Effector CD4-positive, alpha-beta T cell (primary cell): ENCODE measurements at regions not wholly inside any gene's neighbourhood (a gene's known extent, or its start where the extent isn't known, plus 50 kb on each side); places are given as distances from the start of the nearest gene placed in this dataset.
"Not testable (repeated sequence)": the region's sequence is repeated elsewhere in the genome, so short reads cannot be mapped to it uniquely, and the experiment has no call there.

Experiments used
- DNase-seq: peaks from one replicate; pipeline ENCODE4 v3.0.0-alpha.2; 2020

DNA sequence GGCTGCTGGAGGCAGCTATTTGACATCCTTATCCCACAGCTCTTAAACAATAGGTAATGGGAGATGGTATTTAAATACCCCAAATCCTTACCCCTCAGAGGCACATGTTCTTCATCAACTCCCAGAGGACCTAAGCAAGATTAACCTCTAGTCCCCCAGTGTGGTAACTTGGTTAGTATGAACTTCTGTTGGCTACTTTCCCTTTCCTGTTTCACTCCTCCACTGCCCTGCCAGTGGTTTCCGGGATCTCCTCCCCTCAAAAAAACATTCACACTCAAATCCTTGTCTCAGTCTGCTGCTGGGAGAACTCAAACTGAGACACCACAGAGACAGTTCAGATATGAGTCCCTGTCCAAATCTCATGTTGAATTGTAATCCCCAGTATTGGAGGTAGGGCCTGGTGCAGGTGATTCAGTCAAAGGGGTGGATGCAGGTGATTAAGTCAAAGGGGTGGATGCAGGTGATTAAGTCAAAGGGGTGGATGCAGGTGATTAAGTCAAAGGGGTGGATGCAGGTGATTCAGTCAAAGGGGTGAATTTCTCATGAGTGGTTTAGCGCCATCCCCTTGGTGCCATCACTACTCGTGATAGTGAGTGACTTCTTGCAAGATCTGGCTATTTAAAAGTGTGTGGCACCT is 335.0 kb upstream of the CTNNB1 start:
- no peak for DNase-seq

DNA sequence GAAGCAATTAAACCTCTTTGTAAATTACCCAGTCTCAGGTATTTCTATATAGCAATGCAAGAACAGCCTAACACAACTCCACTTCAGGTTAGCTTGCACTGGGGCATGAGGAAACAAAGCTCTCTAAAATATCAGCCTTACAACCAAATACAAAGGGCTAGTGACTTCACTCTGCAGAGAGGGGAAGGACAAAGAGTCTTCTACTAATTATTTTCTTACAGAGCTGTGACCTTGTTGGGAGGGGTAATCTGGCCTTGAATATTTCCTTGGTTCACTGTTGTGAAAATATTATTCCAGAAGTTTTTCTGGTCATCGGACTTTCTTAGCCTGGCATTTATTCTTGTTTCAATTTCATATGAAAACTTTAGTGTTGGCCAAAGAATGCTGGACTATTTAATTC is 334.4 kb upstream of the CTNNB1 start:
- DNase-seq = no peak

DNA sequence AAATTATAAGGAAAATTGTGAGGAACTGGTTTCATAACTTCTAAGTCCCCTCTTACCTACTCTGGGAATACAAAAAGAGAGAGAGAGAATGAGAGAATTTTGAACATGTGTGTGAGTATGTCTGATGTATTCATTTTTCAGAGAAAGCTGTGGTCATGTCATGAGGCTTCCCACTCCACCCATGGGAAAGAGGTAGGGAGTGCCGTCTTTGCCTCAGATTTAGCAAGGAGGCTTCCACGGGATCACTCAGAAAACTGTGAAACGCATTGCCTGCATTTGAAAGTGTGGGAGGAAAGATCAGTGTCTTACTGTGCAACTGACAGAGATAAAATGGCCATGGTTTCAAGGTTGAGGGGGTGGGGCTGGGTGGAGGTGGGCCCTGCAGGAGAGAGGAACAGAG is 331.5 kb upstream of the CTNNB1 start:
- no peak for DNase-seq

GRCh38 chr3:40869013-40869412 is 330.3 kb upstream of the CTNNB1 start:
- no peak for DNase-seq

- DNase-seq = no peak
These were observed 329.4 kb upstream of the CTNNB1 start for GRCh38 chr3:40869939-40870338.

GRCh38 chr3:40871394-40871793 is 327.9 kb upstream of the CTNNB1 start:
- DNase-seq = no peak

DNA sequence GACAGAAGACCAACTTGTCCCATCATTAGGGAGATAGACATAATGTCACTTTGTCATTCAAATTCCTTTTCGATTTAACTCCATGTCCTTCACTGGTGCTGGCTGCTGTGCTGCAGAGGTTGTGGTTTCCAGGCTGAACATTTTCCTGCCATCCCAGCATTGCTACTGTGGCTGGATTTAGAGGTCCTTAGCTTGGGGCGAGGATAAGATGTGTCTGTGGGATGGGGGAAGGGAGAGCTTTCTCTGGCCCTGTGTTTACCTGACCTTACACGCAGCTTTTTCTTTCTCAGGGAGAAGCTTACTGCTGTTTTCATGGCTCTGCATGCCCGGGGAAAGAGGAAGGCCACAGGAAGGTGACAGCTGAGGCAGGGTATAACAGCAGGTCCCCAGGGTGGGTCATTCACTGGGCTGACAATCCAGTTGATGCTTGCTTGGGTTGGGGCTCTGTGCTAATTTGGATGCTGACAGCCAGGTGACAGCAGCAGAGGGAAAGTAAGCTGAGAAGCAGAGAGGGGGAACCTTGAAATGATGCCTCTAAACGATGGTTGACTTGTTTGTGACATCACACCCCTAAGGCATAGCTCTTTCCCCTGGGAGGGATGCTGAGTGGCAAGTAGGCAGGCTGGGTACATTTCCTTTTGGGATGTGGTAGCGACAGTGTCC is 326.9 kb upstream of the CTNNB1 start:
- no peak for DNase-seq

- no peak for DNase-seq
These were observed 325.8 kb upstream of the CTNNB1 start for GRCh38 chr3:40873476-40873875.

GRCh38 chr3:40873934-40874699 is 325.2 kb upstream of the CTNNB1 start:
- DNase-seq = no peak

DNA sequence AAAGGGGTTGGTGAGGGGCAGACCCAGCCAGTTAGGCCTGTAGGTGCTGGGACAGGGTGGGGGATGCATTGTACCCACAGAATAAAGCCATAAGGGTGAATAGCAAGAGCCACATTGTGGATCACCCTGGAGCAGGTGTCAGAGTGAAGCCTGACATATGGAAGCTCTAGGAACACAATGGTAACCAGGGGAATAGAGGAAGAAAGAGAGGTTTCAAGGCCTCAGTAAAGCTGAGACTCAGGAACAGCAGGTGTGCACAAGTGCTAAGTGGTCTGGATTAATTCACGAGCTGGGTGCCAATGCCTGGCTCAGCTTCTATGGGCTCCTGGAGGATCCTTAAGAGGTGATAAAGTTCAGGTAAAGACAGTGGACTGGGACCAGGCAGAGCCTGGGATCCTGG is 323.7 kb upstream of the CTNNB1 start:
- DNase-seq = no peak

GRCh38 chr3:40876009-40876408 is 323.3 kb upstream of the CTNNB1 start:
- no peak for DNase-seq

DNA sequence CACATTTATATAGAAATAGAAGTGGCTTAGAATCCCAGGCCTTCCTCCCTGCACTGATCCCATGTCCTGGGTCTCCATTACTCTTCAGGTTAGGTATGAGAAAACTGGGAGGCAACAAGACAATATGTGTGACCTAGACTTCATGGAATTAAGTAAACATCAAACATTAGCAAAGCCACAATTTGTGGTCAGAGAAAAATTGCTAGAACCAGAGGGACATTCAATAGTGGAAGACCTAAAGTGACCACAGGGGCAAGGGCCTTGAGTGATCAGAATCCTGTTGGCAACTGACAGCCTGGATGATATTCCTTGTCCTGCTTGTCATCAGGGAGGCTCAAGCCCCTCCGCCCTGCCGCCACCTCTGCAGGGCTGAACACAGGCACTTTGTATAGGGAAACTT is 322.8 kb upstream of the CTNNB1 start:
- no peak for DNase-seq

GRCh38 chr3:40877631-40878463 is 321.5 kb upstream of the CTNNB1 start:
- no peak for DNase-seq

DNA sequence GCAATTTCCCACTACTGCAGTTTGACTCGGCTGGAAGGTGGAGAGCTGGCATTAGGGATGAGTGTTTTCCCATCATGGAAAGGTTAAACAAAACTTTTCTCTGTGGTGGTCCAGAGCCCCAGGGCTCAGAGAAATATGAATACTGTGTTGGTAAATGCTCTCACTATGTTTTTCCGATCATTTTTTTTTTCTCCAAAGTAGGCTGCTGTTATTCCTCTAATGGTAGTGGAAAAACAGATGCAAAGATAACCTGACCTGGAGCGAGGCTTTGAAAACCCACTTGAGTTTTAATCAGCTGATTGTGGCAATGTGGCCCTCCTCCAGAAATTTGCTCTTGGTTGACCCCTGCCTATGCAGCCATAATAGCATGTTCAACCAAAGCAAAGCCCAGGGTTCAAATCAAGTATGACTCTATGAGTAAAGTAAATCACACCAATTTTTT is 320.8 kb upstream of the CTNNB1 start:
- DNase-seq = no peak

DNA sequence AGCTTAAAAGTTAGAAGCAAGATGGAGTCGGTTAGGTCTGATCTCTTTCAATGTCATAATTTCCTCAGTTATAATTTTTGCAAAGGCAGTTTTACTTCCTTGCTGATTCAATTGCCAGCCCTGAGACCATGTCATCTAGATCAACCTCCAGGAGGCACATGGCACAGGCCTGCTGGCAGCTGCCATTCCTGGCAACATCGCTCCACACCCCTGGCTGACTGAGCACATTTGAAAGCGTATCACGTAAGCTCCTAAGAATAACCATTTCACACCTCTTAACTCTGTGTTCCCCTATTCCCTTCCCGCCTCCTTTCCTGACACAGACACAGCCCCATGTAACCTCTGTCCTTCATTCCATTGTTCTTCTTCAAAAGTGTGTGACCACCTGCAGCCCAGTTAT is 313.9 kb upstream of the CTNNB1 start:
- no peak for DNase-seq

DNA sequence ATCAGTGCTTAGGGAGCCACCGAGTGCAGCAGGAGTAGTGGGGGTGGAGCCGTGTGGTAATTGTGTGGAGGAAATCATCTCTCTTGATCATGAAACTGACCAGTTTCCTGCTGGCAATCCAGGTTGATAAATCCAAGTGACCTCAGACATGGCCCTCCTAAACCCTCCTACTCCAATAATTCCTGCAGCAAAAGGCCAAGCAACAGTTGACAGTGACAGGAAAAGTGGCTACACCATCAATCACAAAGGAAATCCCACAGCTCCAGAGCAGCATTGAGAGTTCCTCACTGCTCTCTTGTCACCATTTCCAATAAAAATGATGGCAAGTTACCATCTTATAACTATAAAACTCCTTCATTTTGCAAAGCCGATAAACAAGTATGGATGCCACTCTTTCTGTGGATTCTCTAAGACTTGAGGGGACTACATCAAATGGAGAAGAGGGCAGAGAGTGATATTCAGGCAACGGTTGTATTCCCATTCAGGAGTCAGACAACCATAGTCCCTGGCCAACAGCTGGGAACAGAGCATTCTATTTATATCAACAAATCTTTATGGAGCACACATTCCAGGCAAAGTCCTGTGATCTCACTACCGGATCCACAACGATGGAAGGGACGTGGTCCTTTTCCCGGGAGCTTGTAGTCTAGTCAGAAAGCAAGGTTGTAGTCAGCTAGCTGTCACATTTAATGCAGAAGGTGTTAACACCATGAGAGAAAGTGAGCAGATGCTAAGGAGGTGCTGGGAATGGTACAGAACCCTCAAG is 312.5 kb upstream of the CTNNB1 start:
- DNase-seq = no peak

- no peak for DNase-seq
These were observed 308.1 kb upstream of the CTNNB1 start for GRCh38 chr3:40891186-40891585.

GRCh38 chr3:40895109-40895508 is 304.2 kb upstream of the CTNNB1 start:
- no peak for DNase-seq

GRCh38 chr3:40899286-40899712 is 300.0 kb upstream of the CTNNB1 start:
- no peak for DNase-seq

DNA sequence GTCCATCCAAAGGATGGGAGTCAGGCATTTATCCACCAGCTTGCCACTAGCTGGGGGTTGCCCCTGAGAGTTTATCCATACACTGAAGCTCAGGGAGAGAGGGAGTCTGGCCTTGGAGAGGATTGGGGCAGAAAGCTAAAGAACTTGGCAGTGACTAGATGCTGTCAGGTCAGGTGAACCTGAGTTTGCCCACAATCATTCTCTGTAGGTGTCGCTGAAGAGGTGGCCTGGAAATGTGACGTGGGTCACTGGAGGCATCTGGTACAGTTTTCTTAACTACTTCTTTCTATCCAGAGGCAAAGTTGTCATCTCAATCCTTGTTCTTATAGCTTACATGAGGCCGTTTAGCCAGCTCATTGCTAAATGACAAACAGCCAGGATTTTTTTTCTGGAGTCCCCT is 298.0 kb upstream of the CTNNB1 start:
- no peak for DNase-seq

DNA sequence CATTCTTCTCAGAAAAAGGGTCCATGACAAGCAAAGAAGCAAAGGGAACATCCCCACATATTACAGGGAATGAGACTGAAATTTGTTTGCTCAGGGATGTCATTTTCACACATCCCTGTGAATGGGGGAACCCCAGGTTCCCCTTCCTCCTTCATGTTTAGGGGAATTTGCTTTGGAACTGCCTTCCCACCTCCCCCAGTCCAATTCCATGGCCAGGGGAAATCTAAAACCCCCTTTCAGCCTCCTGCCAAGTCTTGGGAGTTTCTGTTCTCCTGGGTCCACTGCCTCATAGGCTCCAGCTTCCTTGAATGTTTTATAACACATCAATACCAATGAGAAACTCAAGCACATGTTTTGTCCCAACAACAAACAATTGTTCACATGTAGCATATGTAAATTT is 297.5 kb upstream of the CTNNB1 start:
- DNase-seq = no peak

GRCh38 chr3:40907907-40908465 is 291.3 kb upstream of the CTNNB1 start:
- DNase-seq = not testable (repeated sequence)
